Lower leg skin (tissue), 4 donors: ENCODE measurements at regions not wholly inside any gene's neighbourhood (a gene's known extent, or its start where the extent isn't known, plus 50 kb on each side); places are given as distances from the start of the nearest gene placed in this dataset.

Experiments
- DNase-seq, 2 donors: peaks; one replicate each; pipeline ENCODE4 v3.0.0-alpha.2; 2019; ENCODE audit warnings: low spot score in 2 of 2
- H3K4me3 ChIP-seq: fragments of 200-600 bp; sonication (generic); 2 replicates; pipeline ENCODE4 v1.5.1; 2017; ENCODE audit warnings: mild to moderate bottlenecking, low read depth; ENCODE audit not compliant: poor library complexity, severe bottlenecking
- POLR2A ChIP-seq, 2 donors: fragments of 450-650 bp; IDR thresholded peaks; one replicate each; pipeline ENCODE4 v1.6.1; 2016 to 2017; ENCODE audit warnings: antibody characterized with exemption in 2 of 2, mild to moderate bottlenecking in 1 of 2, moderate library complexity in 1 of 2
- WGBS, 2 donors: methylation state at CpG; one replicate each; pipeline ENCODE4 v1.1.5; 2018; 5-methylcytosine and 5-hydroxymethylcytosine counted together
- intact Hi-C: fragments of 100-400 bp; cut with DNase I; formaldehyde crosslinking; loops from one replicate; pipeline ENCODE4 v1.15.0; 2023; ENCODE audit warnings: low total_unique reads
- TF ChIP-seq, protein P1 (sequence below), 3 donors: fragments of 450-650 bp; IDR thresholded peaks; one replicate each; pipeline ENCODE4 v1.5.1; 2016; ENCODE audit warnings: antibody characterized with exemption in 3 of 3, mild to moderate bottlenecking in 3 of 3, moderate library complexity in 2 of 3

DNA sequence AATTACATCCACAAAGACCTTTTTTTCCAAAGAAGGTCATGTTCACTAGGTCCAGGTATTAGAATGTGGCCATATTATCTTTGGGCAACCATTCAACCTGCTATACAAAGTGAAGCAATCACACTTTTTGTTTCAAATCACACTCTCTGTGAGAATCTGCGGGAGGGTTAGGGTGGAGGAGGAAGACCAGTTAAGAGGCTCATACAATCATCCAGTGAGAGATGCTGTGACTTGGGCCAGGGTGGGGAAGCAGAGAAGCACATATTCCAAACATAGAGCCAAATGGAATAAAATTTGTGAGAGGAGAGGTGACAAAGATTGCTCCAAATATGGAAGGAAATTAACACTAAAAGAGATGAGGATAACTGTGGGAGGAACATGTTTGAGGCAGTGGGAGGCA is 351.6 kb downstream of the CYRIA start:
- no peak for TF ChIP-seq POLR2A (IDR thresholded peaks at IDR 0.05)
- TF ChIP-seq, protein P1, sequence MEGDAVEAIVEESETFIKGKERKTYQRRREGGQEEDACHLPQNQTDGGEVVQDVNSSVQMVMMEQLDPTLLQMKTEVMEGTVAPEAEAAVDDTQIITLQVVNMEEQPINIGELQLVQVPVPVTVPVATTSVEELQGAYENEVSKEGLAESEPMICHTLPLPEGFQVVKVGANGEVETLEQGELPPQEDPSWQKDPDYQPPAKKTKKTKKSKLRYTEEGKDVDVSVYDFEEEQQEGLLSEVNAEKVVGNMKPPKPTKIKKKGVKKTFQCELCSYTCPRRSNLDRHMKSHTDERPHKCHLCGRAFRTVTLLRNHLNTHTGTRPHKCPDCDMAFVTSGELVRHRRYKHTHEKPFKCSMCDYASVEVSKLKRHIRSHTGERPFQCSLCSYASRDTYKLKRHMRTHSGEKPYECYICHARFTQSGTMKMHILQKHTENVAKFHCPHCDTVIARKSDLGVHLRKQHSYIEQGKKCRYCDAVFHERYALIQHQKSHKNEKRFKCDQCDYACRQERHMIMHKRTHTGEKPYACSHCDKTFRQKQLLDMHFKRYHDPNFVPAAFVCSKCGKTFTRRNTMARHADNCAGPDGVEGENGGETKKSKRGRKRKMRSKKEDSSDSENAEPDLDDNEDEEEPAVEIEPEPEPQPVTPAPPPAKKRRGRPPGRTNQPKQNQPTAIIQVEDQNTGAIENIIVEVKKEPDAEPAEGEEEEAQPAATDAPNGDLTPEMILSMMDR (IDR thresholded peaks at IDR 0.05): no peak
- 88 to 97% methylated on average over 1 of the region's 1 CpG for WGBS, 2 donors
- no peak overlapping the region for H3K4me3 ChIP-seq
- intact Hi-C loops: no loop called here
- no peak for DNase-seq

DNA sequence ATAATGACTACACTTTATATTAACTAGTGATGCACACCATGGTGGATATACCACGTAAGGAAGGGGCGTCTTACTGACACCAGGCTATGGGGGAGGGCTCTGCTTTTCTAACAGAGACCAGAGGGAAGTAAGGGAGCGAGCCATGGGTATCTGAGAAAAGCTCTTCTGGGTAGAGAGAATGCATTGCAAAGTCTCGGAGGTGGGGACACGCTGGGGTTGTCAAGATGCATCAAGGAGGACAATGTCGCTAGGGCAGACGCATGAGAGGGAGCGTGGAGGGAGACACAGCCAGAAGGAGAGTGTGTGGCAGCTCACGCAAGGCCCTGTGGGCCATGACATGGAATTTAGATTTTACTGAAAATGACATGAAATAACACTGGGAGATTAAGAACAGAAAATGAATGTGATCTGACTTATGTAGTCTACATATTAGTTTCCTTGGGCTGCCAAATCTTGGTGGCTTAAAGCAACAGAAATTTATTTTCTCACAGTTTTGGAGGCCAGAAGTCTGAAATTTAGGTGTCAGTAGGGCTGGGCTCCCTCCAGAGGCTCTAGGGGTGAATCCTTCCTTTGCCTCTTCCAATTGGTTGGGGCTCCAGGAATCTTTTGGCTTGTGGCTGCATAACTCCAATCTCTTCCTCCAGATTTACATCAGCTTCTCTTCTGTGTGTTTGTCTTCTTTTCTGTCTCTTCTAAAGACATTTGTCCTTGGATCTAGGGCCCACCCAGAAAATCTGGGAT is 352.2 kb downstream of the CYRIA start:
- DNase-seq: no peak
- no peak for TF ChIP-seq POLR2A (IDR thresholded peaks at IDR 0.05)
- TF ChIP-seq, protein P1 (IDR thresholded peaks at IDR 0.05): no peak
- 96 to 97% methylated on average over 9 of the region's 9 CpGs for WGBS, 2 donors
- intact Hi-C loops: no loop called here
- H3K4me3 ChIP-seq: no peak overlapping the region

DNA sequence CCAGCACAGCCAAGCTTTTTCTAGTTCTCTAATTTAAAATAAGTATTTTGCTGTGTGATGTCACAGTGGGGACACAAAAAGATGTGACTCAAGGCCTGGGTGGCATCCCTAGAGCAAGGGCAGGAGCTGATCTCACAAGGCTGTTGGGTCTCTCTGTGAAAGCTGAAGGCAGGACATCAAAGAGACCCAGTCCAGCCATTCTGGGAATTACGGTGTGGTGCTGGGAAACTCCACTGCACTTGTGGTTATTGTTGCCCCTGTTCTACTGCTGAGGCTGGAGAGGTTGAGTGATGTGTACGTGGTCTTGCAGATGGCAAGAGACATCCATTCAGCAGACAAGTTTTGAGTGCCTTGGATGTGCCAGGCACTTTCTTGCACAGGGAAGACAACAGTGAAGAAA is 352.9 kb downstream of the CYRIA start:
- WGBS, 2 donors: 85 to 91% methylated on average over 2 of the region's 2 CpGs
- DNase-seq: no peak
- H3K4me3 ChIP-seq: no peak overlapping the region
- intact Hi-C loops: no loop called here
- TF ChIP-seq POLR2A (IDR thresholded peaks at IDR 0.05): no peak
- TF ChIP-seq, protein P1 (IDR thresholded peaks at IDR 0.05): no peak

DNA sequence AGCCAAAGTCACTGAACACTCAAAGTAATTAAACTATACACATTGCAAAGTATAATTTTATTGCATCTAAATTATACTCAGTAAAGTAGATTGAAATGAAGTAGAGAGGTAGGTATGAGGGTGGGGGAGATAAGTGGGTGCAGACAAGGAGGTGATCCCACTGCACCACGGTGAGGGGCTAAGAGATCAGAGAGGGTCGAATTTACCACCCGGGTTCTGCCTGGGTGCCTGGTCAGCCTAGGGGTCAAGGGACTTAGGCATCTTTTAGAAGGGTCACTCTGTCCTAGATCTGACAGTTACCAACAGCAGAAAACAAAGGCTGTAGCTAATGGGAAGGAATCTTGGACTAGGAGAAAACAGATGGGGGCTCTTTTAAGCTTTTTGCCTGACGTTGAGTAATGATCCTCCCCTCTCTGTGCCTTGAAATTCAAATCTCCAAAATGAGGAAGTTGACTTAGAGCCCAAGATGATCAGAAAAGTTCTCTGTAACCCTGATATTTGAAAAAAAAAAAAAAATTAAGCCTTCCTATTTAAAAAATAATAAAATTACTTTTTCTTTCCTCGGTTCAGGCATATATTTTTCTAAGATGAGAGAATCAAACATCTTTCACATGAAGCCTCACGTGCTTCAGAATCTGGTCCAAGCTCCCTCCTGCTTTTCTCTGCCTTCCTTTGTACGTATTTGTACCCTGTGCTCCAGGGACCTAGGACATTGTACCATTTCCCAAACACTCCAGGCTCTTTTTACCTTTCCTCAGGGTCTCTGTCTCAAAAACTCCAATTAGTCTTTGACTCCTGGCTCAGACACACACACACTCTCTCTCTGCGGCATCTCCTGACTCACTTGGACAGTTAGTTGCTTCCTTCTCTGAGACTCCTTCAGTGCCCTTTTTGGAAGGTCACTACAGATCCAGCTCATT is 353.9 kb downstream of the CYRIA start:
- intact Hi-C loops: no loop called here
- DNase-seq: no peak
- TF ChIP-seq POLR2A (IDR thresholded peaks at IDR 0.05): no peak
- TF ChIP-seq, protein P1 (IDR thresholded peaks at IDR 0.05): no peak
- WGBS, 2 donors: 57 to 61% methylated on average over 8 of the region's 8 CpGs
- H3K4me3 ChIP-seq: no peak overlapping the region

DNA sequence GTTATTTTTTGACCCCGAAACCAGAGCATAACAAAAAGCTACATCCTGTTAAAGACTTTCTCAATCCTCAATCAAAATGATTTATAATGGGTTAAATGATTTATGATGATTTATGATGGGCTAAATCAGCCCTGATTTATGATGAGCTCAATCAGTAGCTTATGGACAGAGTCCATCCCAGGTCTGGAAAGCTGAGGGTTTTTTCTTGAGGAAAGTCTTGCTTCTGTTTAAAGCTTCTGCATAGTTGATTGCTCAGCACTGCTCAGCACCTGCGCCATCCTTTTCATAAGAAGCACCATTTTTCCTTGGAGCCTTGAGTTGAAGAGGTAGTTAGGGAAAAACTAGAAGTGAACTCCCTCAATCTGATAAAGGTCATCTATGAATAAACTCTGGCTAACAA is 356.8 kb downstream of the CYRIA start:
- 92% methylated on average over 2 of the region's 2 CpGs for WGBS, 2 donors
- TF ChIP-seq, protein P1 (IDR thresholded peaks at IDR 0.05): no peak
- TF ChIP-seq POLR2A (IDR thresholded peaks at IDR 0.05): no peak
- H3K4me3 ChIP-seq: no peak overlapping the region
- no peak for DNase-seq
- intact Hi-C loops: no loop called here
